ENCODE measurements at regions not wholly inside any gene's neighbourhood (a gene's known extent, or its start where the extent isn't known, plus 50 kb on each side); places are given as distances from the start of the nearest gene placed in this dataset.

DNA sequence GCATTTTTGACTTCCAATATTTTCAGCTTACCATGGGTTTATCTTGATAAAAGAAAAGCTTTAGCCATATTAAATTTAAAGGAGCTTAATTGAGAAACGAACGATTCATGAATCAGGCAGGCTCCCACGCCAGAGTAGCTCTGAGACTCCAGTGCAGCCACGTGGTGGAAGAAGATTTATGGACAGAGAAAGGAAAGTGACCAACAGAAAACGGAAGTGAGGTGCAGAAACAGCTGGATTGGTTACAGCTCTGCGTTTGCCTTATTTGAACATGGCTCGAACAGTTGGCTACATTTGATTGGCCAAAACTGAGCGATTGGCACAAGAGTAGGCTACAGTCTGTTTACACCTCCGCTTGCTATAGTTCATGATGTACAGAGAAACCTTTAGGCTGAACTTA, 395.4 kb downstream of the GATA3 start:
- POLR2A ChIA-PET: no interaction called here
- intact Hi-C loops (cut with micrococcal nuclease): no loop called here
- CTCF ChIA-PET: interaction anchor here (0.5 to 1.1 kb wide), 2 partner anchors 12 to 19 kb away, joined by 3 to 4 read pairs; no protein-coding TSS in a partner anchor
- Mint-ChIP-seq H3K36me3 (ENCODE audit: low read depth) (no peaks in the 10 kb centered on the region), H3K4me1 (ENCODE audit: low read depth) (peaks cover 7% of the 10 kb centered on the region), H3K27me3 (peaks cover 5% of the 10 kb centered on the region), H3K9me3 (no peaks in the 10 kb centered on the region), H3K27ac (no peak overlapping the region), H3K4me3 (no peak overlapping the region)
- no peak for TF ChIP-seq CTCF (IDR thresholded peaks at IDR 0.05)
- DNase-seq: no peak
- ATAC-seq: no peak

GRCh38 chr10:8453587-8453986, 399.1 kb downstream of the GATA3 start:
- TF ChIP-seq CTCF (IDR thresholded peaks at IDR 0.05): no peak

DNA sequence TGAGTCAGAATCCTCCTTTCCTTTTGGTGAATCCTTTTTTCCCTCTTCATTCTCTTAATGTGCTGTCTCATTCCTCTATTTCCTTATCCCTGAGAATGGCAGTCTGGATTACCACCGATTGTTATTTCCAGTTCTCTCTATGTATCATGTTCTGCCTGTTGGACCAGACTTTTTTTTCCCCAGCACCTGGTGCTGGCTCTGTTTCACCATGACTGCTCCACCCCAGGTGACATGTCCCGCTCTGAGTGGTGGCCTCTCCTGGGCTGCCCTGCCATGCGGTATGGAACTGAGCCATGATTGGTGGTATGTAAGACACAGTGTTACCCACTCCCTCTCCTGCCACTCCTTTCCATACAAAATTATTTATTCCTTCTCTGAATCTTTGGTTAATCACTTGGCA, 399.9 kb downstream of the GATA3 start:
- CTCF ChIA-PET: no interaction called here
- Mint-ChIP-seq H3K27ac (no peak overlapping the region), H3K4me1 (ENCODE audit: low read depth) (peaks cover 7% of the 10 kb centered on the region), H3K9me3 (no peaks in the 10 kb centered on the region), H3K27me3 (peaks cover 5% of the 10 kb centered on the region), H3K36me3 (ENCODE audit: low read depth) (no peaks in the 10 kb centered on the region), H3K4me3 (no peak overlapping the region)
- ATAC-seq: no peak
- intact Hi-C loops (cut with micrococcal nuclease): no loop called here
- TF ChIP-seq CTCF (IDR thresholded peaks at IDR 0.05): no peak
- POLR2A ChIA-PET: no interaction called here
- no peak for DNase-seq

More at GRCh38 chr10:8453587-8453986, 399.1 kb downstream of the GATA3 start:
- no peak overlapping the region for H3K4me3 Mint-ChIP-seq
- intact Hi-C loops (cut with micrococcal nuclease): no loop called here
- H3K27me3 Mint-ChIP-seq: peaks cover 5% of the 10 kb centered on the region
- ATAC-seq (no peak), DNase-seq (no peak)
- no peaks in the 10 kb centered on the region for H3K9me3 Mint-ChIP-seq
- POLR2A ChIA-PET: no interaction called here
- H3K27ac Mint-ChIP-seq: peak overlapping the region; percentile 4
- CTCF ChIA-PET: no interaction called here
- H3K36me3 Mint-ChIP-seq (ENCODE audit: low read depth): no peaks in the 10 kb centered on the region
- peaks cover 7% of the 10 kb centered on the region for H3K4me1 Mint-ChIP-seq (ENCODE audit: low read depth)

DNA sequence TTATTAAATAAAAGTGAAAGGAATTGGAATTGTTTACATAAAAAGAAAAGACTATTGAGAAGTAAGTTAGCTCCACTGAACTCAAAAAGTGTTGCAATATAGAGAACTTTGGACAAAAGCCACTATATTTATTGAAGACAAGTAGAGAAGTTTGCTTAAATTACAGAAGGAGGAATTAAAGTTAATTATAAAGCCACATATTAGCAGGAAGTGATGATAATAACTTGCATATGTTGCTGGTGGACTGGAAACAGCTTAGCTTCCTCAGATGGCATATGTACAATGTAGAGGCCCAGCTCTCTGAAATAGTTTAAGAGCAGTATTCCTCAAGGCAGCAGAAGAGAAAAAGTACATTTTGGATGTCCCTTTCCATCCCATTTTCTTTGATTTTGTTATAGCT, 400.7 kb downstream of the GATA3 start:
- Mint-ChIP-seq H3K9me3 (no peaks in the 10 kb centered on the region), H3K27ac (no peak overlapping the region), H3K36me3 (ENCODE audit: low read depth) (no peaks in the 10 kb centered on the region), H3K27me3 (peaks cover 5% of the 10 kb centered on the region), H3K4me3 (no peak overlapping the region), H3K4me1 (ENCODE audit: low read depth) (peaks cover 7% of the 10 kb centered on the region)
- intact Hi-C loops (cut with micrococcal nuclease): no loop called here
- ATAC-seq: no peak
- no peak for TF ChIP-seq CTCF (IDR thresholded peaks at IDR 0.05)
- POLR2A ChIA-PET: no interaction called here
- no peak for DNase-seq
- CTCF ChIA-PET: no interaction called here

GRCh38 chr10:8456386-8456785, 401.9 kb downstream of the GATA3 start:
- ChIA-PET CTCF (interaction anchor here (0.8 kb wide), 1 partner anchor 54 kb away, joined by 3 read pairs; no protein-coding TSS in a partner anchor), POLR2A (no interaction called here)

More at GRCh38 chr10:8456386-8456785, 401.9 kb downstream of the GATA3 start:
- Mint-ChIP-seq H3K4me3 (no peak overlapping the region), H3K27ac (no peak overlapping the region), H3K36me3 (ENCODE audit: low read depth) (no peaks in the 10 kb centered on the region), H3K4me1 (ENCODE audit: low read depth) (peaks cover 7% of the 10 kb centered on the region), H3K9me3 (no peaks in the 10 kb centered on the region), H3K27me3 (peaks cover 5% of the 10 kb centered on the region)
- intact Hi-C loops (cut with micrococcal nuclease): no loop called here
- no peak for ATAC-seq
- DNase-seq: no peak
- TF ChIP-seq CTCF (IDR thresholded peaks at IDR 0.05): no peak

Measured in activated CD8-positive, alpha-beta T cell treated with anti-CD3 and anti-CD28 coated beads for 36 hours (primary cell).